ENCODE measurements at regions not wholly inside any gene's neighbourhood (a gene's known extent, or its start where the extent isn't known, plus 50 kb on each side); places are given as distances from the start of the nearest gene placed in this dataset.

- DNase-seq (ENCODE audit: low spot score), result no peak
These were observed 144.8 kb downstream of the BACH1 start for GRCh38 chr21:29443411-29444010.

- no peak for DNase-seq (ENCODE audit: low spot score)
These were observed 150.0 kb downstream of the BACH1 start for GRCh38 chr21:29448766-29449165.

- DNase-seq (ENCODE audit: low spot score), result no peak
These were observed 150.7 kb downstream of the BACH1 start for GRCh38 chr21:29449306-29449950.

DNA sequence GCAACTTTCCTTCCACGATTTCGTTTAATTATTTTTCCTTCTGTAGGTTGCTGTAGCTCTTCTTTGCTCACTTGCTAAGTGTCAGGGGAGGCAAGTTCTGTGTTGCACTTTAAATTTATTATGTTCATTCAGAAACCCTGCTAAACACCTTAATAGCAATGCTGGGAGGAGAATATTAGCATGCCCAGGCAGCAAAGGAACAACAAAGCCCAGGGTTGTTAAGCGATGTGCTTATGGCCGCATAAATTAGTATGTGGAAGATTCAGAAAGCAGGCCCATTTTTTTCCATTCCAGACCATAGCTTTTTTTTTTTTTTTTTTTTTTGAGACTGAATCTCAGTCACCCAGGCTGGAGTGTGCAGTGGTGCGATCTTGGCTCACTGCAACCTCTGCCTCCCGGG, 151.3 kb downstream of the BACH1 start:
- no peak for DNase-seq (ENCODE audit: low spot score)

DNA sequence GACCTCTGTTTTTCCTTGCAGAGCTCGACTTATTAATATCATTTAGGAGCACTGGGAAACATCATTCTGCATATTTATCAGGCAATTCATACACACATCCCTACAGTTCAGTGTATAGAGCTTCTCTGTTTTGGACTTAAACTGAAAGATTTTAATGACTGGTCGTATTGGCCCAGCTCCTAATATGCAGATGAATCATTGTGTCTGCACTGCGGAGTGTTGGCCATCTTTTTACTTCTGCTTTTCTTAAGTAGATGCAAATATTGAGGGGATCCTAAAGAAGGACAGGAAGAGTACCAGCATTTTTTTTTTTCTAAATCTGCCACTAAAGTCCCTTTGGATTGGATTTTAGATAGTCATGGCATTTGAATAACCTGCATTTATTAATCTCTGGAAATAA, 154.8 kb downstream of the BACH1 start:
- DNase-seq (ENCODE audit: low spot score), result no peak

GRCh38 chr21:29454179-29454578, 155.5 kb downstream of the BACH1 start:
- no peak for DNase-seq (ENCODE audit: low spot score)

DNA sequence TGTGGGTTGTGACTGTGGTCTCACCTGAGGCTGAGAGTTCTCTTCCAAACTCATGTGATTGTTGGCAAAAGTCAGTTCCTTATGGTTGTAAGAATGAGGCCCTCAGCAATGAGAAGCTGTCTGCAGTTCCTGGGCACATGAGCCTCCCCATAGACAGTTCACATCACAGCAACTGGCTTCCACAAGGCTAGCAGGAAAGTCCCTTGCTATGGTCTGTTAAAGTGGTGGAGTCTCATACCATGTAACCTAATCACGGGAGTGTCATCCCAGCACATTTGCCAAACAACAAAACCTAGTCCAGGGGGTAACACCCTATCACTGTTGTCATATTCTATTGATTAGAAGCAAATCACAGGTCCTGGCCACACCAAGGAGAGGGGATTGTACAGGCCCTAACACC, 163.8 kb downstream of the BACH1 start:
- DNase-seq (ENCODE audit: low spot score), result no peak

GRCh38 chr21:29465546-29465945, 166.8 kb downstream of the BACH1 start:
- DNase-seq (ENCODE audit: low spot score), result no peak

DNA sequence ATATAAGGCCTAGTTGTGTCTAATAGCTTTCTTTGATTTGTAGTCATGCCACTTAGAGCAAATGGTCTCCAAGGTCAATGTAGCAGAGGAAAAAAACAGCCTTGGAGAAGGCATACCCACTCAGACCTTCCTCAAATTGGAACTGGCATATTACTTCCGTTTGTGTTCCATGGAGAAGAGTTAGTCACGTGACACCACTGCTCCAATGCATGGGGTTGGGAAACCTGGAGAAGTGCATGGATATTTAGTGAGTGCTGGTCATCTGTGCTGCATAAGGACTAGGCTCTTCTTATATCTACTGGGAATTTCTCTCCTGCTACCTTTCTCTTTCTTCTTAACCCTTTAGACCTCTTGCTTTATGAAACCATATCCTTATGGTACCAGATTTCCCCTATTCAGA, 167.8 kb downstream of the BACH1 start:
- DNase-seq (ENCODE audit: low spot score), result no peak

DNA sequence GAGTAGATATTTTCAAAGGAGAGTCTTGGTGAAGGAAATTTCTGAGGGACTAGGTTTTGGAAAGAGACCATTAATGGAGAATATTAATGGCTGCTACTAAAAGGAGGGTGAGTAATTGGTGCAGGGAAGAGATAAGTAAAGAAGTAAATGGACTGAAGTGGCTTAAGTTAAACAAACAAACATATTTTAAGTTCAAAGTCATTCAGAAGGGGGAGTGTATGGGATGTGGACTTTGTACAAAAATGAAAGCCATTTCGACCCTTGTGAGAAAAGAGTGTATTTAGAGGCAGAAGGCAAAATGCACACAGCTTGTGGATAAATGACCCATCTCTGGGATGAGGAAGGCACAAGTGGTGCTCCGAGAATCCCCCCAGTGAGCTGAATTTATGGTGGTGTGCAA, 171.7 kb downstream of the BACH1 start:
- no peak for DNase-seq (ENCODE audit: low spot score)

GRCh38 chr21:29473808-29474207, 175.1 kb downstream of the BACH1 start:
- no peak for DNase-seq (ENCODE audit: low spot score)

GRCh38 chr21:29475329-29475728, 176.6 kb downstream of the BACH1 start:
- DNase-seq (ENCODE audit: low spot score), result no peak

- DNase-seq (ENCODE audit: low spot score), result no peak
These were observed 178.6 kb downstream of the BACH1 start for GRCh38 chr21:29477347-29477746.

DNA sequence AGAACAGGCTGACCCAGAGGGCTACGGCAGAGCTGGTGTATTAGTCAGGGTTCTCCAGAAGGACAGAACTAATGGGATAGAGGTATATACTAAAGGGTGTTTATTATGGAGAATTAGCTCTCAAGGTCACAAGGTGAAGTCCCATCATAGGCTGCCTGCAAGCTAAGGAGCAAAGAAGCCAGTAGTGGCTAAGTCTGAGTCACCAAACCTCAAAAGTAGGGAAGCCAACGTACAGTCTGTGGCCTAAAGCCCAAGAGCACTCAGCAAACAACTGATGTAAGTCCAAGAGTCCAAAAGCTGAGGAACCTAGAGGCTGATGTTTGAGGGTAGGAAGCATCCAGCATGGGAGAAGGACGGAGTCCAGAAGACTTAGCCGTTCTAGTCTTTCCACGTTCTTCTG, 179.2 kb downstream of the BACH1 start:
- no peak for DNase-seq (ENCODE audit: low spot score)

- no peak for DNase-seq (ENCODE audit: low spot score)
These were observed 182.4 kb downstream of the BACH1 start for GRCh38 chr21:29481081-29481480.

- DNase-seq (ENCODE audit: low spot score), result no peak
These were observed 182.9 kb downstream of the BACH1 start for GRCh38 chr21:29481641-29482040.

- DNase-seq (ENCODE audit: low spot score), result no peak
These were observed 187.6 kb downstream of the BACH1 start for GRCh38 chr21:29486306-29486807.
